GM21619 (cell line): ENCODE measurements at regions not wholly inside any gene's neighbourhood (a gene's known extent, or its start where the extent isn't known, plus 50 kb on each side); places are given as distances from the start of the nearest gene placed in this dataset.
"Not testable (repeated sequence)": the region's sequence is repeated elsewhere in the genome, so short reads cannot be mapped to it uniquely, and the experiment has no call there.

Experiments used
- ATAC-seq: cut with Tn5 transposase; IDR thresholded peaks from one replicate; pipeline ENCODE4 v1.9.1; 2021; ENCODE audit not compliant: unreplicated experiment

- no peak for ATAC-seq
Observed at GRCh38 chr9:78123808-78124207, 92.2 kb upstream of the GNAQ start.

- ATAC-seq = no peak
Observed at GRCh38 chr9:78122631-78123030, 91.0 kb upstream of the GNAQ start.

GRCh38 chr9:78121488-78121887 is 89.9 kb upstream of the GNAQ start:
- ATAC-seq = no peak

- peak; percentile 77 for ATAC-seq
Observed at GRCh38 chr9:78118742-78119473, 87.3 kb upstream of the GNAQ start.

- ATAC-seq = no peak
Observed at GRCh38 chr9:78115073-78115472, 83.5 kb upstream of the GNAQ start.

- ATAC-seq = no peak
Observed at GRCh38 chr9:78114581-78114980, 83.0 kb upstream of the GNAQ start.

GRCh38 chr9:78112406-78112805 is 80.8 kb upstream of the GNAQ start:
- ATAC-seq = no peak

- ATAC-seq = no peak
Observed at GRCh38 chr9:78112004-78112403, 80.4 kb upstream of the GNAQ start.

GRCh38 chr9:78109075-78109474 is 77.5 kb upstream of the GNAQ start:
- ATAC-seq = no peak

- not testable (repeated sequence) for ATAC-seq
Observed at GRCh38 chr9:78106586-78106985, 75.0 kb upstream of the GNAQ start.

GRCh38 chr9:78103971-78104433 is 72.4 kb upstream of the GNAQ start:
- peak; percentile 83 for ATAC-seq

GRCh38 chr9:78101247-78101646 is 69.6 kb upstream of the GNAQ start:
- ATAC-seq = no peak

GRCh38 chr9:78097541-78097940 is 65.9 kb upstream of the GNAQ start:
- ATAC-seq = no peak

GRCh38 chr9:78091731-78092130 is 60.1 kb upstream of the GNAQ start:
- ATAC-seq = no peak

- ATAC-seq = no peak
Observed at GRCh38 chr9:78089111-78089510, 57.5 kb upstream of the GNAQ start.

- not testable (repeated sequence) for ATAC-seq
Observed at GRCh38 chr9:78088190-78088589, 56.6 kb upstream of the GNAQ start.
